Nephron (organoid): ENCODE measurements at regions not wholly inside any gene's neighbourhood (a gene's known extent, or its start where the extent isn't known, plus 50 kb on each side); places are given as distances from the start of the nearest gene placed in this dataset.
A peak's percentile ranks its signal among the peaks of the same experiment; 100 is the strongest.

Experiments
- H3K27ac Mint-ChIP-seq, 3 experiments: 2 replicates each; pipeline ENCODE4 v1.8.0; 2020; ENCODE audit warnings: mixed read lengths in 3 of 3, mild to moderate bottlenecking in 2 of 3, moderate library complexity in 1 of 3
- H3K27me3 Mint-ChIP-seq: 2 replicates; pipeline ENCODE4 v1.8.0; 2021; ENCODE audit warnings: low read depth, mild to moderate bottlenecking, moderate library complexity, mixed read lengths
- H3K36me3 Mint-ChIP-seq: 2 replicates; pipeline ENCODE4 v1.8.0; 2020; ENCODE audit warnings: low read depth, mixed read lengths
- H3K4me1 Mint-ChIP-seq: 2 replicates; pipeline ENCODE4 v1.8.0; 2020; ENCODE audit warnings: mixed read lengths
- H3K4me3 Mint-ChIP-seq, 3 experiments: 2 replicates each; pipeline ENCODE4 v1.8.0; 2020; ENCODE audit warnings: mild to moderate bottlenecking in 3 of 3, mixed read lengths in 3 of 3, moderate library complexity in 2 of 3
- H3K9me3 Mint-ChIP-seq: 2 replicates; pipeline ENCODE4 v1.8.0; 2020; ENCODE audit warnings: mixed read lengths
- TF ChIP-seq, protein P1 (sequence below), 3 experiments: fragments of 200-600 bp; sonication (generic); IDR thresholded peaks; one replicate each; pipeline ENCODE4 v1.5.0; 2021; ENCODE audit warnings: antibody characterized with exemption in 3 of 3; ENCODE audit not compliant: unreplicated experiment in 3 of 3

DNA sequence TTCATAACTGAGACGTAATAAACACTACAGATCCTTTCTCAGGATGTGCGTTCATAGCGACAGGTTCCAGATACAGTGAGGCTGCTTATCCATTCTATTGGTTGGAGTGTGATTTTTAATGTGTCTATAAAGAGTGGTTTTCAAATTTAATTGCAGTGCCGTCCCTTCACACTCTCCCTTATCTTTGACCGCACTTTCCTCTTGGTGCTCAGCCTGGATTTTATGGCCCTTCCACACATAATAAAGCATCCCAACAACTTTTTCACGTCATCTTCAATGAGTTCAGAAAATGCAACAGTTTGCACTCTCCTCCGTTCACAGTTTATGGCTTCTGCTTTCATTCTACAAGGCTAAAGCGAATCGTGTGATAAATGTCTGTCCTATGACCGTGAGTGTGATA lies 1209.9 kb downstream of the BCL11B start:
- H3K36me3 Mint-ChIP-seq, result no peaks in the 10 kb centered on the region
- H3K9me3 Mint-ChIP-seq, result peaks cover 9% of the 10 kb centered on the region
- H3K4me3 Mint-ChIP-seq, result no peak overlapping the region
- H3K27ac Mint-ChIP-seq, result no peak overlapping the region
- TF ChIP-seq, protein P1, sequence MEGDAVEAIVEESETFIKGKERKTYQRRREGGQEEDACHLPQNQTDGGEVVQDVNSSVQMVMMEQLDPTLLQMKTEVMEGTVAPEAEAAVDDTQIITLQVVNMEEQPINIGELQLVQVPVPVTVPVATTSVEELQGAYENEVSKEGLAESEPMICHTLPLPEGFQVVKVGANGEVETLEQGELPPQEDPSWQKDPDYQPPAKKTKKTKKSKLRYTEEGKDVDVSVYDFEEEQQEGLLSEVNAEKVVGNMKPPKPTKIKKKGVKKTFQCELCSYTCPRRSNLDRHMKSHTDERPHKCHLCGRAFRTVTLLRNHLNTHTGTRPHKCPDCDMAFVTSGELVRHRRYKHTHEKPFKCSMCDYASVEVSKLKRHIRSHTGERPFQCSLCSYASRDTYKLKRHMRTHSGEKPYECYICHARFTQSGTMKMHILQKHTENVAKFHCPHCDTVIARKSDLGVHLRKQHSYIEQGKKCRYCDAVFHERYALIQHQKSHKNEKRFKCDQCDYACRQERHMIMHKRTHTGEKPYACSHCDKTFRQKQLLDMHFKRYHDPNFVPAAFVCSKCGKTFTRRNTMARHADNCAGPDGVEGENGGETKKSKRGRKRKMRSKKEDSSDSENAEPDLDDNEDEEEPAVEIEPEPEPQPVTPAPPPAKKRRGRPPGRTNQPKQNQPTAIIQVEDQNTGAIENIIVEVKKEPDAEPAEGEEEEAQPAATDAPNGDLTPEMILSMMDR (IDR thresholded peaks at IDR 0.05; ENCODE audit: unreplicated experiment in 3 of 3), result no peak
- H3K27me3 Mint-ChIP-seq, result peaks cover 7% of the 10 kb centered on the region
- peaks cover 5% of the 10 kb centered on the region for H3K4me1 Mint-ChIP-seq

DNA sequence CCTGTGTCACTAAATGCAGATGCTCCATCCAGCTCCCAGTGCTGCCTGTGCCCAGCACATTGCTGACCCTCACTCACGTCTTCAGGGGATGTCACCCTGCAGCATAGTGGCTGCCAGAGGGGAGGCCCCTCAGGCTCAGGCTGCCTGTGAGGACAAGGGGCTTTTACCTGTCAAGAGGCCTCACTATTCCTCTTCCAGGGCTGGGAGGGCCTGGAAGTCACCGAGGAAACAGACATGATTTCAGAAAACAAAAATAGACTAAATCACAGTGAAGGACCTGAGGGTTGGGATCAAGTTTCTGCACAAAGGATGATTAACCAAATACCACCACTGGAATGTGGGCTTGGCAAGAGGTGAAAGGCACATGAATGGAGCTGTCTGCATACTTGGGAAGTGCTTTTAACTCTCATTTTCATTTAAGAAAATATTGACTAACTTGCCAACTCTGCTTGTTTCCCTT lies 1202.3 kb downstream of the BCL11B start:
- peaks cover 10% of the 10 kb centered on the region for H3K27me3 Mint-ChIP-seq
- no peaks in the 10 kb centered on the region for H3K36me3 Mint-ChIP-seq
- no peaks in the 10 kb centered on the region for H3K9me3 Mint-ChIP-seq
- TF ChIP-seq, protein P1 (IDR thresholded peaks at IDR 0.05; ENCODE audit: unreplicated experiment in 3 of 3), result no peak
- H3K27ac Mint-ChIP-seq, result peak overlapping the region; percentile 95 to 96 (median 95)
- H3K4me3 Mint-ChIP-seq, result no peak overlapping the region
- H3K4me1 Mint-ChIP-seq, result peaks cover 22% of the 10 kb centered on the region

DNA sequence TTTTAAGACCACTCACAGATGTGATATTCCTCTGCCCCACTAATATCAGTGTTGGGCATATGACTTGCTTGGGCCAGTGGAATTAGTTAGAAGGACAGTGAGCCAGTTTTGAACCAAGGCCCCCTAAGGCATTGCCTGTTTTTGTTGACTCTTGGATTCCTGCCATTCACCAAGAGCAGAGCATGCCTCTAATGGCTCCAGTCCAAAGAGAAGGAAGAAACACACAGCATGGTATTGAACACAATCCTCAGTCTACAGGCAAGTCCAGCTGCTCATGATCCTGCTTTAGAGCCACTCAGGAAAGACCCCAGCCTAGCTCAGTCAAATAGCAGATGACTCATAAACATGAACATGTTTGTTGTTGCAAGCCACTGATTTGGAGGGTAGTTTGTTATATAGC lies 1201.5 kb downstream of the BCL11B start:
- Mint-ChIP-seq H3K4me1 (peaks cover 22% of the 10 kb centered on the region), H3K4me3 (no peak overlapping the region), H3K36me3 (no peaks in the 10 kb centered on the region), H3K27me3 (peaks cover 12% of the 10 kb centered on the region), H3K27ac (peak overlapping the region; percentile 95 to 96 (median 95)), H3K9me3 (no peaks in the 10 kb centered on the region)
- TF ChIP-seq, protein P1 (IDR thresholded peaks at IDR 0.05; ENCODE audit: unreplicated experiment in 3 of 3), result no peak

DNA sequence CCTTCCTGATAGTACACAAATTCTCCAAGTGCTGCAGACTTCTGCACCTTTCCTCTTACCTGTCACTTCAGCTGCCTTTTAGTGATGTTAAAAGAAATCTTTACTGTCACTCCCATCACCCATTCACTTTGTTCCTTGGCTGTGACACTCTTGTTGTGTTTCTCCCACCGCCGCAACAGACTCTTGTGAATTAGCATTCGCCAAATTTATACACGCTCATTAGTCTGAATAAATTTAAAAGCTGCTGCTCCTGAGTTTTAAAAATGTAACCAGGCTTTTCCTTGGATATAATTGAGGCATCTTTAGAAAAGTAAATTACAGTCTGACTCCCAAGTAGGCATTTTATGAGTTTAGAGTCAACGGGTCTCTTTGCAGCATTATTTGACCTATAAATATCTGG lies 1197.9 kb downstream of the BCL11B start:
- Mint-ChIP-seq H3K9me3 (no peaks in the 10 kb centered on the region), H3K4me1 (peaks cover 12% of the 10 kb centered on the region), H3K4me3 (no peak overlapping the region), H3K36me3 (no peaks in the 10 kb centered on the region), H3K27me3 (peaks cover 9% of the 10 kb centered on the region), H3K27ac (no peak overlapping the region)
- TF ChIP-seq, protein P1 (IDR thresholded peaks at IDR 0.05; ENCODE audit: unreplicated experiment in 3 of 3), result no peak

DNA sequence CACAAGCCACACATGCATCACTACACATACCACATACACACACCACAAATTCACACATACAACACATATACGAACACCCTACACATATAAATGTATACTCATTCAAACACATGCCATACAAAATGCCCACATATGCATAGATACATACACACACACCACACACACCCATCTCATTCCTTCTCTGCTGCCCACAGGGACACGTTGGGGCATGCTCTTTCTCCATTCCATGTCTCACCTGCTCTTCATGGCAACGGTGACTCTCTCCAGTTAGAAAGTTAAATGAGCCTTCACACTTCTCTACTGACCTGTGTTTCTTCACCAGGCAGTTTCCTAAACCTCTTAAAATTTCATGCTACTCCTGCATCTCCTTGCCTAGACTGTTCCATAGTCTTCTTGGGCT lies 1194.8 kb downstream of the BCL11B start:
- H3K4me1 Mint-ChIP-seq, result no peaks in the 10 kb centered on the region
- no peaks in the 10 kb centered on the region for H3K9me3 Mint-ChIP-seq
- H3K36me3 Mint-ChIP-seq, result no peaks in the 10 kb centered on the region
- TF ChIP-seq, protein P1 (IDR thresholded peaks at IDR 0.05; ENCODE audit: unreplicated experiment in 3 of 3), result no peak
- peaks cover 22% of the 10 kb centered on the region for H3K27me3 Mint-ChIP-seq
- no peak overlapping the region for H3K4me3 Mint-ChIP-seq
- no peak overlapping the region for H3K27ac Mint-ChIP-seq

DNA sequence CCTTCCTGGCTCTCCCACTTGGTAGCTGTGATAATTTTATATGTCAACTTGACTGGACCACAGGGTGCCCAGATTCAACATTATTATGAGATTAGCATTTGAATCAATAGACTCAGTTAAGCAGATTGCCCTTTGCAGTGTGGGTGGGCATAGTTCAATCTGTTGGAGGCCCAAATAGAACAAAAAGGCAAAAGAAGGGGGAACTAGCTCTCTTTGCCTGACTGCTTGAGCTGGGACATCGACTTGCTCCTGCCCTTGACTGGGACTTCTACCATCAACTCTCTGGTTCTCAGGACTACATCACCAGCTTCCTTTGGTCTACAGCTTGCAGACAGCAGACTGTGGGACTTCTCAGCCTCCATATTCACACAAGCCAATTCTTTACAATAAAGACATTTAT lies 1189.2 kb downstream of the BCL11B start:
- Mint-ChIP-seq H3K27me3 (peaks cover 22% of the 10 kb centered on the region), H3K27ac (no peak overlapping the region), H3K4me3 (no peak overlapping the region), H3K9me3 (peaks cover 4% of the 10 kb centered on the region), H3K4me1 (peaks cover 8% of the 10 kb centered on the region), H3K36me3 (no peaks in the 10 kb centered on the region)
- TF ChIP-seq, protein P1 (IDR thresholded peaks at IDR 0.05; ENCODE audit: unreplicated experiment in 3 of 3), result no peak
